ENCODE measurements at regions not wholly inside any gene's neighbourhood (a gene's known extent, or its start where the extent isn't known, plus 50 kb on each side); places are given as distances from the start of the nearest gene placed in this dataset.
"Not testable (repeated sequence)": the region's sequence is repeated elsewhere in the genome, so short reads cannot be mapped to it uniquely, and the experiment has no call there.

DNA sequence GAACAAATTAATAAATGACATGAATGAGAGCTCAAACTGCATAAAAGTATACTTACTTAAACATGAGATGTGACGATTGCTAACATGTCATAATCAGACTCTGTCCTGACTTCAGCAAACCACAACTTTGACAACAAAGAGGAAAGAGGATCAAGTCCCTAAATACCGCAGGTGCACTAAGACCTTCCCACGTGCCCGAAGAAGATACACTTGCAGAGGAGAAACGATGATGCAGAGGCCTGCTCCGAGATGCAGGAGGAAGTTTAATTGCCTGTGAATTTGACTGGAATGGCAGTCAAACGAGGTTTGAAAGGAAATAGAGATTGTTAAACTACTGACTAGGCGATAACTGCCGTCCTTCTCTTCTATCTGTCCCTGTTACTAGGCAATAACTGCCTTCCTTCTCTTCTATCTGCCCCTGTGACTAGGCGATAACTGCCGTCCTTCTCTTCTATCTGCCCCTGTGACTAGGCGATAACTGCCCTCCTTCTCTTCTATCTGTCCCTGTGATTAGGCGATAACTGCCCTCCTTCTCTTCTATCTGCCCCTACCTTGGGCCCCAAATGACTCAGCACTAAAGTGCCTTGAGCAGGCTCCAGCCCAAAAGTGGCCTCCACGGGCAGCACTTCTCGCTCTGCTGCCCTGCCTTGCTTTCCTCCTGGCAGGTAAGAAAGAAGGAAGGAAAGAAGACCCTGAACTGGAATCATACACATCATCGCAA, 2226.0 kb upstream of the DEFB115 start:
- peaks cover 31% of the 10 kb centered on the region for H3K9me3 Mint-ChIP-seq
- H3K36me3 Mint-ChIP-seq, H3K4me3 Mint-ChIP-seq, CTCF ChIA-PET, H3K4me1 Mint-ChIP-seq, H3K27me3 Mint-ChIP-seq, H3K27ac Mint-ChIP-seq, DNase-seq: not testable (repeated sequence)

DNA sequence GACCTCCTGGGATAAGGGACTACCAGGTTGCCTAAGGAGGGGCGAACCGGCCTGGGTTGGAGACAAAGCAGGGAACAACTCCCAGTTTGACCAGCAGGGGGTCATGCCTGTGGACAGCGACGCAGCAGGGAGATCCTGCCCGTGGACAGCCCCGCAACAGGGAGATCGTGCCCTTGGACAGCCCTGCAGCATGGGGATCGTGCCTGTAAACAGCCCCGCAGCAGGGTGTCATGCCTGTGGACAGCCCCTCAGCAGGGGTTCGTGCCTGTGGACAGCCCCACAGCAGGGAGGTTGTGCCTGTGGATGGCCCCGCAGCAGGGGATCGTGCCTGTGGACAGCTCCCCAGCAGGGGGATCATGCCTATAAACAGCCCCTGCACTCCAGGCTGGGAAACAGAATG, 2213.2 kb upstream of the DEFB115 start:
- H3K4me1 Mint-ChIP-seq, CTCF ChIA-PET: not testable (repeated sequence)
- H3K9me3 Mint-ChIP-seq = peaks cover 25% of the 10 kb centered on the region

DNA sequence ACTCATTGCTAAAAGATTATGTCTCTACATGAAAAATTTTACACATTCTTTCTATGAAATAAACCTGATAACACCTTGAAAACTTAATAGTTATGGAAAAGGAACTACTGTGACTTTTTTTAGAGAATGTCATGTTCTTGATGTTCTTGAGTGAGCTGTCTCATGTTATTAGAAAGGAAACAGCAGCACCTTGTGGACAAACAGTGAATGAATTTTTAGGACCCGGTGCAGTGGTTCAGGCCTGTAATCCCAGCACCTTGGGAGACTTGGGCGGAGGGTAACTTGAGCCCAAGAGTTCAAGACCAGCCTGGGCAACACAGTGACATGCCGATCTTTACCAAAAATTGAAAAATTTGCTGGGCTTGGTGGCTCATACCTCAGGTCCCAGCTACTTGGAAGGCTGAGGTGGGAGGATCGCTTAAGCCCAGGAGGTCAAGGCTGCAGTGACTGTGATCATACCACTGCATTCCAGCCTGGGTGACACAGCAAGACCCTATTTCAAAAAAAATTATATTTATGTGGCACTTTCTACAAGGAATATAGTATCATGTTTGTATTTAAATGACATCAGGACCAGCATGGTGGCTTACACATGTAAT, 2207.4 kb upstream of the DEFB115 start:
- DNase-seq, H3K4me1 Mint-ChIP-seq, CTCF ChIA-PET, H3K27me3 Mint-ChIP-seq, H3K36me3 Mint-ChIP-seq, H3K4me3 Mint-ChIP-seq, H3K27ac Mint-ChIP-seq: not testable (repeated sequence)
- peaks cover 11% of the 10 kb centered on the region for H3K9me3 Mint-ChIP-seq

More for the DNA sequence above, 2213.2 kb upstream of the DEFB115 start:
- not testable (repeated sequence) for H3K27me3 Mint-ChIP-seq, DNase-seq, H3K36me3 Mint-ChIP-seq, H3K4me3 Mint-ChIP-seq, H3K27ac Mint-ChIP-seq

DNA sequence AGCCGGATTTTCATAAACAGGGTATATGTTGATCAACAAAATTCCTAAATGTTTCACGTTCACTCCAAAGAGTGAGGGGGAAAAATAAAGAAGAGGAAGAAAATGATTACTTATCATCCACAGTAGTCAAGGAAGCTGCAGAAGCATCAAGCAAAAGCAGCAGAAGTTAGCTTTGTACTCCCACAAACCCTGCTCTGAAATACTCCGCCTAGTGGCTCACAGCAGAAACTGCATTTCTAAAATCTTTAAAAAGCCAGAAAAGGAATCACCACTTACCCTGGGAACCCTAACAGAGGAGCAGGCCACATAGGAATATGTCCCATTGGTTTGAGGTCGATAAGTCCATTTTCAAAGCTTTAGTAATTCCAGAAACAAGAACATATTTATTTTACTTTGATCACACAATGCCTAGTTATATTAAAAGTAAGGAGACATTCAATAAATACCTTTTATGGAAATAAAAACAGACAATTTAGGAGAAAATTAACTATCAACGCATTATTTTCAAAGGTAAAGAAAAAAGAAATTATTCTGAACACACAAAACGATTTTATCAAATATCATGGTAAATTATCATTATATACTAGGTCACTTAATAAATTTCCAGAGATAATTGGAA, 2199.5 kb upstream of the DEFB115 start:
- H3K4me1 Mint-ChIP-seq, CTCF ChIA-PET, H3K27me3 Mint-ChIP-seq, H3K4me3 Mint-ChIP-seq, H3K27ac Mint-ChIP-seq, DNase-seq, H3K36me3 Mint-ChIP-seq: not testable (repeated sequence)
- peaks cover 24% of the 10 kb centered on the region for H3K9me3 Mint-ChIP-seq

DNA sequence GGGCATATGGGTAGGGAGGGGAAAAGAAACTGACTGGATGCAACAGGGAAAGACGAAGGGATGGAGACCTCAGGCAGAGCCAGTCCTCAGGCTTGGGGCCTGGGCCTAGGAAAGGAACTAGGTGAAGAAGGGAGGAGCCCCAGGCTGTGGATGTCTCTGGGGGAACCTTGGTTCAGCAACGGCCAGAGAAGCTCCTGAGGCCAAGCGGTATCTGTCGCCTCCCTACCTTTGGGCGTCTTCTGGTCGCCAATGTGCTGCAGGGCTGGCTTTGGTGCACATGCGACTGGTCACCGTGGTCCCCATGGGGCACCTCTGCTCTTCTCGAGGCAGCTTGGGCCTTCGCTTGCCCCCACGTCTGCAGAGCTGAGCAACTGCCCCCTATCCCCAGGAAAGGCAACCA, 2195.0 kb upstream of the DEFB115 start:
- CTCF ChIA-PET, H3K27me3 Mint-ChIP-seq, H3K4me1 Mint-ChIP-seq, DNase-seq, H3K36me3 Mint-ChIP-seq, H3K4me3 Mint-ChIP-seq, H3K27ac Mint-ChIP-seq: not testable (repeated sequence)
- peaks cover 38% of the 10 kb centered on the region for H3K9me3 Mint-ChIP-seq

DNA sequence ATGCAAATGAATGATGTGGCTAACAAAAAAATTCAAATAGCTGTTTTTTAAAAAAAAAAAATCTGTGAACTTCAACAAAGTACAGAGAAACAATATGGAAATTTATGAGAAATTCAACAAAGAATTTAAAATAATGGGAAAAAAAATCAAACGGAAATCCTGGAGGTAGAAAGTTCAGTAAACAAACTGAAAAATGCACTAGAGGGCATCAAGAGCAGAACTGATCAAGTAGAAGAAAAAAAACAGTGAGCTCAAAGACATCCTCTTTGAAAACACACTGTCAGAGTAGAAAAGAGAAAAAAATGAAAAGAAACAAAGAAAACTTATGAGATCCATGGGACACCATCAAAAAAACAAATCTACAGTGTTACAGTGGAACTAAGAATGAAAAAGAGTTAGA, 2191.1 kb upstream of the DEFB115 start:
- H3K36me3 Mint-ChIP-seq, H3K27ac Mint-ChIP-seq, DNase-seq, CTCF ChIA-PET, H3K4me3 Mint-ChIP-seq, H3K4me1 Mint-ChIP-seq, H3K27me3 Mint-ChIP-seq: not testable (repeated sequence)
- peaks cover 35% of the 10 kb centered on the region for H3K9me3 Mint-ChIP-seq

DNA sequence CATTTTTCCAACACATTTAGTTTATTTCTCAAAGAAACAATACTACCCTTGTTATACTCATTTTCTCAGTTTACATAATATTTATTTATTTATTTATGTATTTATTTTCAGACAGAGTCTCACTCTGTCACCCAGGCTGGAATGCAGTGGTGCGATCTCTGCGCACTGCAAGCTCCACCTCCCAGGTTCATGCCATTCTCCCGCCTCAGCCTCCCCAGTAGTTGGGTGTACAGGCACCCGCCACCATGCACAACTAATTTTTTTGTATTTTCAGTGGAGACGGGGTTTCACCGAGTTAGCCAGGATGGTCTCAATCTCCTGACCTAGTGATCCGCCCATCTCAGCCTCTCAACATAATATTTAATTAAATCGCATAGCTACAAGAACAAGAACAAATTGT, 2183.8 kb upstream of the DEFB115 start:
- H3K4me3 Mint-ChIP-seq, H3K27ac Mint-ChIP-seq, CTCF ChIA-PET, H3K36me3 Mint-ChIP-seq, H3K27me3 Mint-ChIP-seq, H3K4me1 Mint-ChIP-seq, DNase-seq: not testable (repeated sequence)
- H3K9me3 Mint-ChIP-seq = peaks cover 20% of the 10 kb centered on the region

DNA sequence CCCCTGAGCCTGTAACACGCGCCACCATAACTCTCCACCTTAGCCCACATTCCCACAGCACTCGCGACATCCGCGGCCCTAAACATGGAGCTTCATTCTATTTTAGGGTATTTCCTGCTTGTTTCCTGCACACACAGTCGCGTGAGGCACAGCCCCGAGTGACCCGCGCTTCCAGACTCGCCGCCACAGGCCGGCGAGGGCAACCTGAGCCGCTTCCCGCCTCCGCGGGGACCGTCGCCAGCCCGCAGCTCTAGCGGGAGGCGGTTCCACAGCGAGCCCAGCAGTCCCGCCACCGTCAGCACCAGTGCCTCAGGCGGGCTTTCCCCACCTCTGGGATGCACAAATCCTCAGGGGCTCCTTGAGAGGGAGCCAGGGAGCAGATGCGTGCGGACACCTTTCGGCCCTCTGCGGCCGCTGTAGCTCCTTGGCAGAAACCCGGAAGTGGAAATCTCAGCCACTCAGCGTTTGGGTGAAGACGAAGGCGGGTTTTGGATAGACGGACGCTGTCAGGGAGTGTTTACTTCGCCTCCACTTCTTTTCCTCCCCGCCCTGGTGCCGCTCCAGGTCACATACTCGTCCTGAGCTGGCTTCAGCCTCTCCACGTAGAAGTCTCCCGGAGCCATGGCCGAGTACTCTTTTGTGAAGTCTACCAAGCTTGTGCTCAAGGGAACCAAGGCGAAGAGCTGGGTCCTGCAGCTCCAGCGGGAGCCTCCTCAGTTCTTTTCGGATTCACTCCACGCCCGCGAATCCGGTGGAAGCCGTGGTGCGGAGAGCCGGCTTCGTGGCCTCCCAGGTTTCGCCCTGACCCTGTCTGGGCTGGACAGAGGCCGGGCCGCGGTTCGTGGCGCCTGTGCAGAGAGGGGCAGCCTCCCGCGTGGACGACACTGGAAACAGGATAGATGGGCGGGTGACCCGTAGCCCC, 2177.4 kb upstream of the DEFB115 start:
- no peaks in the 10 kb centered on the region for H3K4me1 Mint-ChIP-seq
- DNase-seq = peak; percentile 42
- H3K9me3 Mint-ChIP-seq = peaks cover 37% of the 10 kb centered on the region
- no peaks in the 10 kb centered on the region for H3K36me3 Mint-ChIP-seq
- peak overlapping the region; percentile 60 for H3K4me3 Mint-ChIP-seq
- no peaks in the 10 kb centered on the region for H3K27me3 Mint-ChIP-seq
- CTCF ChIA-PET = no interaction called here
- H3K27ac Mint-ChIP-seq = no peak overlapping the region

DNA sequence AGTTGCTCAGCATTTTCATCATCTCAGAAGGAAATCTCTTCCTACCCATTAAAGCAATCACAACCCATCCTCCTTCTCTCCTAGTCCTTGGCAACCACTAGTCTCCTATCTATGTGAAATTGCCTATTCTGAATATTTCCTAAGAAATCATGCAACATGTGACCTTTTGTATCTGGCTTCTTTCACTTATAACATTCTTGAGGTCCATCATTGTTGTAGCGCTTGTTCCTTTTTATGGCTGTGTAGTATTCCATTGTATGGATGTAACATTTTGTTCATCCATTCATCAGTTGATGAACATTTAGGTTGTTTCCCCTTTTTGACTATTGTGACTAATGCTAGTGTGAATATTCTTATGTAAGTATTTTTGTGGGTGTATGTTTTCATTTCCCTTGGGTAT, 2175.8 kb upstream of the DEFB115 start:
- H3K4me1 Mint-ChIP-seq, DNase-seq, H3K27me3 Mint-ChIP-seq, CTCF ChIA-PET, H3K36me3 Mint-ChIP-seq, H3K4me3 Mint-ChIP-seq, H3K27ac Mint-ChIP-seq: not testable (repeated sequence)
- H3K9me3 Mint-ChIP-seq = peaks cover 34% of the 10 kb centered on the region

DNA sequence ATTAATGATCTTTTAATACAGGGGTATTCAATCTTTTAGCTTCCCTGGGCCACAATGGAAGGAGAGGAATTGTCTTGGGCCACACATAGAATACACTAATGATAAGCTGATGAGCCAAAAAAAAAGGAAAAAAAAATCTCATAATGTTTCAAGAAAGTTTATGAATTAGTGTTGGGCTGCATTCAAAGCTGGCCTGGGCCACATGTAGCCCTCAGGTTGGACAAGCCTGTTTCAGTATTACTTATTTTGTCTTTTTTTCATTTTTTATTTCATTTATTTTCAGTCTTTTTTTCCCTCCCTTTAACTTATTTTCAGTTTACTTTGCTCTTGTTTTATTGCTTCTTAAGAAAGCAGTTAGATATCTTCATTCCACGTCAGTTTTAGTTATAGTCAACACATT, 2171.8 kb upstream of the DEFB115 start:
- H3K9me3 Mint-ChIP-seq = peaks cover 31% of the 10 kb centered on the region
- no peak for DNase-seq
- CTCF ChIA-PET = no interaction called here
- no peaks in the 10 kb centered on the region for H3K36me3 Mint-ChIP-seq
- no peak overlapping the region for H3K4me3 Mint-ChIP-seq
- no peak overlapping the region for H3K27ac Mint-ChIP-seq
- H3K4me1 Mint-ChIP-seq = no peaks in the 10 kb centered on the region
- H3K27me3 Mint-ChIP-seq = no peaks in the 10 kb centered on the region

DNA sequence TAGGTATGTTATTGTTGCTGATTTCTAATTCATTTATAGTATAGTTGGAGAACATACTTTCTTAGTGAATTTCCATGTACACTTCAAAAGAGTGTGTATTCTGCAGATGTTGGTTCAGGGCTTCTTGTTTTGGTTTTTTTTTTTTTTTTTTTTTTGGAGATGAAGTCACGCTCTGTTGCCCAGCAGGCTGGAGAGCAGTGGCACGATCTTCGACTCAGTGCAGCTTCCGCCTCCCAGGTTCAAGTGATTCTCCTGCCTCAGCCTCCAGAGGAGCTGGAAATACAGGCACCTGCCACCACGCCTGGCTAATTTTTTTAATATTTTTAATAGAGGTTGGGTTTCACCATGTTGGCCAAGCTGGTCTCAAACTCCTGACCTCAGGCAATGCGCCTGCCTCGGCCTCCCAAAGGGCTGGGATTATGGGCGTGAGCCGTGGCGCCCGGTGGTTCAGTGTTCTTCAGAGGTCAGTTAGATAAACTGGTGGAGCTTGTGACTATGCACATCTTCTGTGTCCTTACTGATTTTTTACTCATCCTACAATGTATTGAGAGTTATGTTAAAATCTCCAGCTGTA, 2171.2 kb upstream of the DEFB115 start:
- H3K27ac Mint-ChIP-seq, H3K4me1 Mint-ChIP-seq, CTCF ChIA-PET, H3K27me3 Mint-ChIP-seq, H3K36me3 Mint-ChIP-seq, DNase-seq, H3K4me3 Mint-ChIP-seq: not testable (repeated sequence)
- H3K9me3 Mint-ChIP-seq = peaks cover 32% of the 10 kb centered on the region

DNA sequence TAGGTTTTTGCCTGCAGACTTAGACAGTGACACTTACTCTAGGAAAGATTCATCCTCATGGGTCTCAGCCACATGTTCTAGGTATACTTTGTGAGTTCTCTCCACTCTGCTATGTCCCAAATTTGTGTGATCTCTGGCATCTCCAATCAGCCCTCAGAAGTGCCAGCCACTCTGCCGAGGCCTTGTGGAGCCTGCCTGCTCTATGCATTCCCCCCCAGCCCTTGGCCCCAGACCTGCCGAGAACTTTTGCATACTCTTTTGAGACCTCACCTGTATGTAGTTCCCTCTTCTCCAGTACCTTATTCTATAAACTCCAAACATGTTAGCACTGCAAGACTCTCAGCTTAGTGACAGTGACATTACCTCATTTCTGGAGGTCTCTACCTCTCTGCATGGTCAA, 2170.5 kb upstream of the DEFB115 start:
- DNase-seq = no peak
- H3K4me1 Mint-ChIP-seq = no peaks in the 10 kb centered on the region
- H3K9me3 Mint-ChIP-seq = peaks cover 29% of the 10 kb centered on the region
- H3K27me3 Mint-ChIP-seq = no peaks in the 10 kb centered on the region
- H3K27ac Mint-ChIP-seq = no peak overlapping the region
- H3K36me3 Mint-ChIP-seq = no peaks in the 10 kb centered on the region
- H3K4me3 Mint-ChIP-seq = no peak overlapping the region
- CTCF ChIA-PET = no interaction called here

DNA sequence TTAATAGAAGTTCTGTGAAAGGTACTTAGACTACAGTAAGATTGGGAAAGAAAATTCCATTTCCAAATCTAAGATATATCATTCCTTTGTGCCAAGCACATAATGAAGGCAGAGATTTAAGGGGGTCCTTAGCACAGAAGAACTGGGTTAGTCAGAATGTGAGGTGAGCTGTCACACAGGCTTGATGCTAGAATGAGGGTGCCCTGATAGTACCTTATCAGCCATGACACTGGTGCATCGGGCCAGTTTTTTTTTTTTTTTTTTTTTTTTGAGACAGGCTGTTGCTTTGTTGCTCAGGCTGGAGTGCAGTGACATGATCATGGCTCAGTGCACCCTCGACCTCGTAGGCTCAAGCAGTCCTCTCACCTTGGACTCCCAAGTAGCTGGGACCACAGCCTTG, 2169.6 kb upstream of the DEFB115 start:
- H3K4me1 Mint-ChIP-seq, H3K27me3 Mint-ChIP-seq, DNase-seq, H3K27ac Mint-ChIP-seq, H3K36me3 Mint-ChIP-seq, H3K4me3 Mint-ChIP-seq, CTCF ChIA-PET: not testable (repeated sequence)
- H3K9me3 Mint-ChIP-seq = peaks cover 29% of the 10 kb centered on the region

DNA sequence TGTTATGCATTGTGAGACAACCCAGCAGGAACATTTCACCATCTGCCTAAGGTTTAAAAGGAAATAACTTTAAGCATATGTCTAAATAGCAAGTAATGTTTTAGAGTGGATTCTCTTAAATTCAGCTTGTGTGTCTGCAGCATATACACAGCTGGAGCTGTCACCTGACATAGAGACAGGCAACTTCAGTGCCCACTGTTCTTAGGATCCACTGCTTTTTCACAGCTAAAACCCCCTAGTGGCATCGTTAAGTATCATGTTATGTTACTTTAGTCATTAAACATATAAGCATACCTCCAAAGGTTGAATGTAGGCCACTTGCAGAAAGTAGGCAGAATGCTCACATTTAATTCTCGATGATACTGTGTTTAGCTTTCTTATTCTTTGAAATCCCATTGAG, 2169.0 kb upstream of the DEFB115 start:
- H3K36me3 Mint-ChIP-seq, H3K27ac Mint-ChIP-seq, CTCF ChIA-PET, H3K4me1 Mint-ChIP-seq, H3K27me3 Mint-ChIP-seq, H3K4me3 Mint-ChIP-seq, DNase-seq: not testable (repeated sequence)
- H3K9me3 Mint-ChIP-seq = peaks cover 26% of the 10 kb centered on the region
